ENCODE measurements at regions not wholly inside any gene's neighbourhood (a gene's known extent, or its start where the extent isn't known, plus 50 kb on each side); places are given as distances from the start of the nearest gene placed in this dataset. TPM values are rescaled to one million over a fixed set of nuclear protein-coding genes. Genes with fewer than 3 reads are reported as not detected.

Small RNA genes lying in the stretch of these regions (microRNA-seq; reads per million reads assigned to microRNA genes)
- gene MIR1587, result not detected
- gene MIR3937, result not detected
